Psoas muscle (tissue), 7 donors: ENCODE measurements at regions not wholly inside any gene's neighbourhood (a gene's known extent, or its start where the extent isn't known, plus 50 kb on each side); places are given as distances from the start of the nearest gene placed in this dataset.

Experiments
- ATAC-seq, 4 donors: fragments of 200-7000 bp; cut with Tn5 transposase; one replicate each; pipeline ENCODE4 v1.9.1; 2020; ENCODE audit warnings: moderate library complexity in 3 of 4, mild to moderate bottlenecking in 2 of 4
- DNase-seq, 2 donors: peaks; one replicate each; pipeline ENCODE4 v3.0.0-alpha.2; 2020
- H3K27ac ChIP-seq: fragments of 200-600 bp; one replicate; pipeline ENCODE4 v1.8.0; 2022
- H3K27me3 ChIP-seq, 3 donors: fragments of 200-600 bp in 1 of 3; one replicate each; pipeline versions ENCODE4 v1.6.1 to v1.8.0; 2013 to 2022; ENCODE audit warnings: low read length in 2 of 3, mild to moderate bottlenecking in 2 of 3, moderate library complexity in 1 of 3; ENCODE audit not compliant: insufficient read depth in 3 of 3
- H3K36me3 ChIP-seq, 2 donors: fragments of 200-600 bp in 1 of 2; one replicate each; pipeline versions ENCODE4 v1.6.1 to v1.8.0; 2013 to 2022; ENCODE audit warnings: low read depth in 1 of 2, mild to moderate bottlenecking in 1 of 2, moderate library complexity in 1 of 2; ENCODE audit not compliant: insufficient read depth in 1 of 2
- H3K4me1 ChIP-seq: fragments of 200-600 bp; one replicate; pipeline ENCODE4 v1.8.0; 2022
- H3K4me3 ChIP-seq: fragments of 200-600 bp; one replicate; pipeline ENCODE4 v1.8.0; 2022; ENCODE audit warnings: mild to moderate bottlenecking
- H3K9me3 ChIP-seq: fragments of 200-600 bp; one replicate; pipeline ENCODE4 v1.8.0; 2022
- CTCF ChIP-seq: fragments of 200-600 bp; IDR thresholded peaks from one replicate; pipeline ENCODE4 v1.8.0; 2022; ENCODE audit warnings: antibody characterized with exemption
- WGBS, 3 donors: extraction: QIAGEN DNeasy Blood & Tissue Kit; methylation state at CpG; one replicate each; pipeline versions ENCODE4 v1.1.6 to v1.1.7; 2013; 5-methylcytosine and 5-hydroxymethylcytosine counted together
- intact Hi-C, 2 donors: fragments of 100-400 bp; cut with DNase I; formaldehyde crosslinking; loops; one replicate each; pipeline versions ENCODE4 v1.11.0 to v1.14.2; 2022
- donor health status: healthy with polysubstance abuse.
- donor health status: DM: no; HTN: no; CAD: no; lungs with moderate emphysema.
- donor health status: Bipolar disorder and iron deficiency.
- donor health status: healthy.
- donor health status: DM: yes; HTN: yes; CAD: no.
- donor health status: DM: no; HTN: no; CAD: no.
- donor health status: DM: yes; HTN: yes; CAD: no.

GRCh38 chr7:25775999-25776743 is 375.8 kb upstream of the NFE2L3 start:
- H3K9me3 ChIP-seq: no peaks in the 10 kb centered on the region
- peak overlapping the region; percentile 75 for H3K27ac ChIP-seq
- H3K36me3 ChIP-seq: no peaks in the 10 kb centered on the region
- TF ChIP-seq CTCF: no peak
- peak in 1 of 4 donors; percentile 26 for ATAC-seq
- peaks cover 41% of the 10 kb centered on the region for H3K4me1 ChIP-seq
- 37 to 58% (median 39%) methylated on average over 3 of the region's 3 CpGs for WGBS, 3 donors
- no peaks in the 10 kb centered on the region for H3K27me3 ChIP-seq
- intact Hi-C loops: loop anchor here (5.0 kb wide), 2 partner anchors 61 to 76 kb away; no protein-coding TSS in a partner anchor
- DNase-seq: no peak
- no peak overlapping the region for H3K4me3 ChIP-seq

GRCh38 chr7:25776744-25777123 is 375.3 kb upstream of the NFE2L3 start:
- Histone ChIP-seq H3K27me3 (no peaks in the 10 kb centered on the region), H3K9me3 (no peaks in the 10 kb centered on the region), H3K4me3 (no peak overlapping the region), H3K4me1 (peaks cover 39% of the 10 kb centered on the region), H3K36me3 (no peaks in the 10 kb centered on the region), H3K27ac (peak overlapping the region; percentile 75)
- intact Hi-C loops: loop anchor here (5.0 kb wide), 2 partner anchors 61 to 76 kb away; no protein-coding TSS in a partner anchor
- TF ChIP-seq CTCF: no peak
- ATAC-seq (no peak), DNase-seq (no peak)
- 68 to 93% (median 72%) methylated on average over 1 of the region's 1 CpG for WGBS, 3 donors

- no peaks in the 10 kb centered on the region for H3K36me3 ChIP-seq
- no peak for TF ChIP-seq CTCF
- DNase-seq: peak in 1 of 2 donors; percentile 61
Measured at GRCh38 chr7:25777969-25778708, 373.9 kb upstream of the NFE2L3 start.

GRCh38 chr7:25779002-25779546 is 372.9 kb upstream of the NFE2L3 start:
- H3K4me1 ChIP-seq: peaks cover 39% of the 10 kb centered on the region
- H3K36me3 ChIP-seq: no peaks in the 10 kb centered on the region
- 62 to 84% (median 64%) methylated on average over 3 of the region's 3 CpGs for WGBS, 3 donors
- intact Hi-C loops: loop anchor here (5.0 kb wide), 2 partner anchors 58 to 73 kb away; no protein-coding TSS in a partner anchor
- no peak for TF ChIP-seq CTCF
- peak in 1 of 2 donors; percentile 49 for DNase-seq
- no peaks in the 10 kb centered on the region for H3K9me3 ChIP-seq
- no peaks in the 10 kb centered on the region for H3K27me3 ChIP-seq
- peak overlapping the region; percentile 75 for H3K27ac ChIP-seq
- ATAC-seq: peak; percentile 40 to 93 (median 74)
- no peak overlapping the region for H3K4me3 ChIP-seq

More at GRCh38 chr7:25777969-25778708, 373.9 kb upstream of the NFE2L3 start:
- 16 to 30% (median 20%) methylated on average over 11 of the region's 11 CpGs for WGBS, 3 donors
- no peaks in the 10 kb centered on the region for H3K27me3 ChIP-seq
- intact Hi-C loops: loop anchor here (5.0 kb wide), 2 partner anchors 59 to 74 kb away; no protein-coding TSS in a partner anchor
- H3K4me3 ChIP-seq: peak overlapping the region; percentile 10
- no peaks in the 10 kb centered on the region for H3K9me3 ChIP-seq
- peaks cover 39% of the 10 kb centered on the region for H3K4me1 ChIP-seq
- H3K27ac ChIP-seq: peak overlapping the region; percentile 75
- peak; percentile 34 to 90 (median 67) for ATAC-seq
